Ovary (tissue), 3 donors: ENCODE measurements at regions not wholly inside any gene's neighbourhood (a gene's known extent, or its start where the extent isn't known, plus 50 kb on each side); places are given as distances from the start of the nearest gene placed in this dataset.
"Not testable (repeated sequence)": the region's sequence is repeated elsewhere in the genome, so short reads cannot be mapped to it uniquely, and the experiment has no call there.

ENCODE experiments used
- CTCF ChIP-seq, 3 donors: fragments of 450-650 bp in 2 of 3; fragments of 200-600 bp in 1 of 3; IDR thresholded peaks; one replicate each; pipeline versions ENCODE4 v1.5.1 to v1.8.0; 2016 to 2022; ENCODE audit warnings: antibody characterized with exemption in 3 of 3, mild to moderate bottlenecking in 1 of 3
- EP300 ChIP-seq: sonication (generic); formaldehyde crosslinking; IDR thresholded peaks from one replicate; pipeline ENCODE4 v1.6.1; 2017; ENCODE audit warnings: antibody characterized with exemption
- POLR2A ChIP-seq: fragments of 450-650 bp; IDR thresholded peaks from one replicate; pipeline ENCODE4 v1.6.1; 2017; ENCODE audit warnings: antibody characterized with exemption, mild to moderate bottlenecking, moderate library complexity
- donor health status: DM: no; HTN: no; CAD: no.

GRCh38 chr4:9512941-9513340 lies 68.7 kb downstream of the DEFB131A start:
- TF ChIP-seq POLR2A; CTCF (IDR thresholded peaks at IDR 0.05); EP300: not testable (repeated sequence)
